ENCODE measurements at regions not wholly inside any gene's neighbourhood (a gene's known extent, or its start where the extent isn't known, plus 50 kb on each side); places are given as distances from the start of the nearest gene placed in this dataset.

- H3K27me3 ChIP-seq, result no peaks in the 10 kb centered on the region
- intact Hi-C loops (cut with DNase I), result no loop called here
- H3K9me3 ChIP-seq, result no peaks in the 10 kb centered on the region
- no peak overlapping the region for H3K27ac ChIP-seq
- no peak for DNase-seq
- no peaks in the 10 kb centered on the region for H3K4me1 ChIP-seq (ENCODE audit: insufficient read depth)
- no peaks in the 10 kb centered on the region for H3K36me3 ChIP-seq
- H3K4me3 ChIP-seq, result no peak overlapping the region
- 74 to 87% (median 86%) methylated on average over 4 of the region's 4 CpGs for WGBS, 3 donors
- TF ChIP-seq POLR2A (IDR thresholded peaks at IDR 0.05) (no peak), EP300 (IDR thresholded peaks at IDR 0.05) (no peak), CTCF (IDR thresholded peaks at IDR 0.05) (no peak)
Measured at GRCh38 chr4:138310498-138310897, 68.3 kb upstream of the SLC7A11 start.

- WGBS, 3 donors, result 63 to 81% (median 65%) methylated on average over 7 of the region's 7 CpGs
- no peaks in the 10 kb centered on the region for H3K9me3 ChIP-seq
- H3K4me1 ChIP-seq (ENCODE audit: insufficient read depth), result no peaks in the 10 kb centered on the region
- TF ChIP-seq CTCF (IDR thresholded peaks at IDR 0.05) (no peak), POLR2A (IDR thresholded peaks at IDR 0.05) (no peak), EP300 (IDR thresholded peaks at IDR 0.05) (no peak)
- no peaks in the 10 kb centered on the region for H3K36me3 ChIP-seq
- DNase-seq, result no peak
- no peaks in the 10 kb centered on the region for H3K27me3 ChIP-seq
- no peak overlapping the region for H3K27ac ChIP-seq
- intact Hi-C loops (cut with DNase I), result no loop called here
- no peak overlapping the region for H3K4me3 ChIP-seq
Measured at GRCh38 chr4:138308356-138308755, 66.2 kb upstream of the SLC7A11 start.

GRCh38 chr4:138307319-138307718 lies 65.2 kb upstream of the SLC7A11 start:
- TF ChIP-seq POLR2A (IDR thresholded peaks at IDR 0.05), result no peak
- TF ChIP-seq EP300 (IDR thresholded peaks at IDR 0.05), result no peak
- TF ChIP-seq CTCF (IDR thresholded peaks at IDR 0.05), result no peak
- Histone ChIP-seq H3K27ac (no peak overlapping the region), H3K36me3 (no peaks in the 10 kb centered on the region), H3K4me1 (ENCODE audit: insufficient read depth) (no peaks in the 10 kb centered on the region), H3K4me3 (no peak overlapping the region), H3K9me3 (no peaks in the 10 kb centered on the region), H3K27me3 (no peaks in the 10 kb centered on the region)
- no peak for DNase-seq
- intact Hi-C loops (cut with DNase I), result no loop called here
- 92 to 94% (median 92%) methylated on average over 8 of the region's 8 CpGs for WGBS, 3 donors

- TF ChIP-seq POLR2A (IDR thresholded peaks at IDR 0.05), result no peak
- TF ChIP-seq EP300 (IDR thresholded peaks at IDR 0.05), result no peak
- TF ChIP-seq CTCF (IDR thresholded peaks at IDR 0.05), result no peak
- 80 to 98% (median 97%) methylated on average over 1 of the region's 1 CpG for WGBS, 3 donors
- intact Hi-C loops (cut with DNase I), result no loop called here
- no peaks in the 10 kb centered on the region for H3K4me1 ChIP-seq (ENCODE audit: insufficient read depth)
- DNase-seq, result no peak
- H3K27ac ChIP-seq, result no peak overlapping the region
- H3K27me3 ChIP-seq, result no peaks in the 10 kb centered on the region
- H3K4me3 ChIP-seq, result no peak overlapping the region
- H3K36me3 ChIP-seq, result no peaks in the 10 kb centered on the region
- H3K9me3 ChIP-seq, result no peaks in the 10 kb centered on the region
Measured at GRCh38 chr4:138305050-138305449, 62.9 kb upstream of the SLC7A11 start.

- no peak for DNase-seq
- H3K36me3 ChIP-seq, result no peaks in the 10 kb centered on the region
- no peak for TF ChIP-seq EP300 (IDR thresholded peaks at IDR 0.05)
- no peak for TF ChIP-seq CTCF (IDR thresholded peaks at IDR 0.05)
- no peak for TF ChIP-seq POLR2A (IDR thresholded peaks at IDR 0.05)
- H3K27me3 ChIP-seq, result no peaks in the 10 kb centered on the region
- no peaks in the 10 kb centered on the region for H3K4me1 ChIP-seq (ENCODE audit: insufficient read depth)
- H3K27ac ChIP-seq, result no peak overlapping the region
- intact Hi-C loops (cut with DNase I), result no loop called here
- H3K4me3 ChIP-seq, result no peak overlapping the region
- H3K9me3 ChIP-seq, result no peaks in the 10 kb centered on the region
- 60 to 75% (median 63%) methylated on average over 2 of the region's 2 CpGs for WGBS, 3 donors
Measured at GRCh38 chr4:138301536-138301935, 59.4 kb upstream of the SLC7A11 start.
